ENCODE measurements at regions not wholly inside any gene's neighbourhood (a gene's known extent, or its start where the extent isn't known, plus 50 kb on each side); places are given as distances from the start of the nearest gene placed in this dataset.

- DNase-seq (ENCODE audit: low read depth, low spot score), result no peak
These were observed 64.8 kb downstream of the CDCA7 start for GRCh38 chr2:173419506-173419905.

GRCh38 chr2:173424886-173425285 lies 70.2 kb downstream of the CDCA7 start:
- DNase-seq (ENCODE audit: low read depth, low spot score), result no peak

GRCh38 chr2:173427887-173428668 lies 73.4 kb downstream of the CDCA7 start:
- no peak for DNase-seq (ENCODE audit: low read depth, low spot score)

GRCh38 chr2:173431191-173431590 lies 76.5 kb downstream of the CDCA7 start:
- DNase-seq (ENCODE audit: low read depth, low spot score), result no peak

- no peak for DNase-seq (ENCODE audit: low read depth, low spot score)
These were observed 77.5 kb downstream of the CDCA7 start for GRCh38 chr2:173432049-173432754.

GRCh38 chr2:173434762-173435569 lies 80.3 kb downstream of the CDCA7 start:
- DNase-seq (ENCODE audit: low read depth, low spot score), result no peak

- DNase-seq (ENCODE audit: low read depth, low spot score), result no peak
These were observed 80.9 kb downstream of the CDCA7 start for GRCh38 chr2:173435574-173435973.

GRCh38 chr2:173436088-173436487 lies 81.4 kb downstream of the CDCA7 start:
- no peak for DNase-seq (ENCODE audit: low read depth, low spot score)

GRCh38 chr2:173441222-173441621 lies 86.5 kb downstream of the CDCA7 start:
- DNase-seq (ENCODE audit: low read depth, low spot score), result no peak

- DNase-seq (ENCODE audit: low read depth, low spot score), result no peak
These were observed 87.9 kb downstream of the CDCA7 start for GRCh38 chr2:173442542-173442941.

- no peak for DNase-seq (ENCODE audit: low read depth, low spot score)
These were observed 92.0 kb downstream of the CDCA7 start for GRCh38 chr2:173446722-173447121.

GRCh38 chr2:173448938-173449471 lies 94.3 kb downstream of the CDCA7 start:
- peak; percentile 21 for DNase-seq (ENCODE audit: low read depth, low spot score)

- no peak for DNase-seq (ENCODE audit: low read depth, low spot score)
These were observed 96.4 kb downstream of the CDCA7 start for GRCh38 chr2:173451118-173451517.

- DNase-seq (ENCODE audit: low read depth, low spot score), result no peak
These were observed 97.3 kb downstream of the CDCA7 start for GRCh38 chr2:173451941-173452340.

- no peak for DNase-seq (ENCODE audit: low read depth, low spot score)
These were observed 97.7 kb downstream of the CDCA7 start for GRCh38 chr2:173452416-173452815.

GRCh38 chr2:173456960-173457359 lies 102.3 kb downstream of the CDCA7 start:
- DNase-seq (ENCODE audit: low read depth, low spot score), result no peak

GRCh38 chr2:173457366-173457765 lies 102.7 kb downstream of the CDCA7 start:
- no peak for DNase-seq (ENCODE audit: low read depth, low spot score)

GRCh38 chr2:173458991-173459780 lies 104.5 kb downstream of the CDCA7 start:
- no peak for DNase-seq (ENCODE audit: low read depth, low spot score)

GRCh38 chr2:173462892-173463840 lies 108.5 kb downstream of the CDCA7 start:
- no peak for DNase-seq (ENCODE audit: low read depth, low spot score)

GRCh38 chr2:173463846-173464245 lies 109.2 kb downstream of the CDCA7 start:
- DNase-seq (ENCODE audit: low read depth, low spot score), result no peak

Measured in activated naive CD8-positive, alpha-beta T cell treated with anti-CD3 and anti-CD28 coated beads, Interleukin-2, amount 50 U/mL, for 16 hours (primary cell).